Lower leg skin (tissue), 3 donors: ENCODE measurements at regions not wholly inside any gene's neighbourhood (a gene's known extent, or its start where the extent isn't known, plus 50 kb on each side); places are given as distances from the start of the nearest gene placed in this dataset.

ENCODE experiments used
- CTCF ChIP-seq, 3 donors: fragments of 450-650 bp; IDR thresholded peaks; one replicate each; pipeline ENCODE4 v1.5.1; 2016; ENCODE audit warnings: antibody characterized with exemption in 3 of 3, mild to moderate bottlenecking in 3 of 3, moderate library complexity in 2 of 3
- POLR2A ChIP-seq, 2 donors: fragments of 450-650 bp; IDR thresholded peaks; one replicate each; pipeline ENCODE4 v1.6.1; 2016 to 2017; ENCODE audit warnings: antibody characterized with exemption in 2 of 2, mild to moderate bottlenecking in 1 of 2, moderate library complexity in 1 of 2

GRCh38 chr12:84054811-84055210 is 857.8 kb downstream of the SLC6A15 start:
- TF ChIP-seq CTCF (IDR thresholded peaks at IDR 0.05) (no peak), POLR2A (IDR thresholded peaks at IDR 0.05) (no peak)
